Fibroblast of lung (primary cell): ENCODE measurements at regions not wholly inside any gene's neighbourhood (a gene's known extent, or its start where the extent isn't known, plus 50 kb on each side); places are given as distances from the start of the nearest gene placed in this dataset.

Source experiments
- DNase-seq, 2 donors: peaks; one replicate each; pipeline versions ENCODE4 v3.0.0 to v3.0.0-alpha.2; 2010; ENCODE audit warnings: low read depth in 2 of 2
- H2AFZ ChIP-seq: 2 replicates; pipeline ENCODE4 v1.5.1; 2012; ENCODE audit warnings: low read length, control low read depth, inconsistent platforms
- H3K27ac ChIP-seq: 2 replicates; pipeline ENCODE4 v1.5.1; 2011; ENCODE audit warnings: low read length, control low read depth; ENCODE audit not compliant: insufficient read depth
- H3K27me3 ChIP-seq: 2 replicates; pipeline ENCODE4 v1.5.1; 2011; ENCODE audit warnings: mild to moderate bottlenecking, low read length; ENCODE audit not compliant: control insufficient read depth, insufficient read depth
- H3K36me3 ChIP-seq: 2 replicates; pipeline ENCODE4 v1.5.1; 2011; ENCODE audit warnings: low read length; ENCODE audit not compliant: control insufficient read depth, insufficient read depth
- H3K4me1 ChIP-seq: 2 replicates; pipeline ENCODE4 v1.5.1; 2011; ENCODE audit warnings: low read length; ENCODE audit not compliant: control insufficient read depth, insufficient read depth; ENCODE audit errors: extremely low read depth
- H3K4me2 ChIP-seq: 2 replicates; pipeline ENCODE4 v1.5.1; 2011; ENCODE audit warnings: low read length, control low read depth; ENCODE audit not compliant: insufficient read depth; ENCODE audit errors: extremely low read depth
- H3K4me3 ChIP-seq, 4 experiments: fragments of 200-600 bp in 1 of 4; sonication (generic) in 1 of 4; replicated peaks in 1 of 4; 2 replicates each; pipeline ENCODE4 v1.5.1; 2011 to 2016; ENCODE audit warnings: low read length in 4 of 4, low read depth in 3 of 4, mild to moderate bottlenecking in 3 of 4, control low read depth in 2 of 4, inconsistent platforms in 1 of 4, mixed read lengths in 1 of 4; ENCODE audit not compliant: insufficient read depth in 1 of 4; ENCODE audit errors: control extremely low read depth in 1 of 4
- H3K79me2 ChIP-seq: 2 replicates; pipeline ENCODE4 v1.5.1; 2012; ENCODE audit warnings: mild to moderate bottlenecking, low read length, inconsistent platforms; ENCODE audit not compliant: control insufficient read depth, insufficient read depth
- H3K9ac ChIP-seq: 2 replicates; pipeline ENCODE4 v1.5.1; 2011; ENCODE audit warnings: mild to moderate bottlenecking, low read length, control low read depth; ENCODE audit not compliant: insufficient read depth
- H3K9me3 ChIP-seq: 2 replicates; pipeline ENCODE4 v1.5.1; 2012; ENCODE audit warnings: low read depth, low read length; ENCODE audit not compliant: control insufficient read depth, insufficient read depth
- H4K20me1 ChIP-seq: 2 replicates; pipeline ENCODE4 v1.5.1; 2011; ENCODE audit warnings: low read length; ENCODE audit not compliant: control insufficient read depth, insufficient read depth; ENCODE audit errors: extremely low read depth
- EZH2 ChIP-seq: IDR thresholded peaks from 2 replicates; pipeline ENCODE4 v1.5.1; 2012; ENCODE audit warnings: low read length, control low read depth, mild to moderate bottlenecking; ENCODE audit errors: missing control alignments
- TF ChIP-seq, protein P1 (sequence below), 2 donors: IDR thresholded peaks in 1 of 2; conservative IDR thresholded peaks in 1 of 2; 1 replicate in 1 of 2; 2 replicates in 1 of 2; pipeline ENCODE4 v1.5.1; 2011 to 2012; ENCODE audit warnings: low read length in 2 of 2, control low read depth in 1 of 2, inconsistent platforms in 1 of 2, low read depth in 1 of 2, mild to moderate bottlenecking in 1 of 2

DNA sequence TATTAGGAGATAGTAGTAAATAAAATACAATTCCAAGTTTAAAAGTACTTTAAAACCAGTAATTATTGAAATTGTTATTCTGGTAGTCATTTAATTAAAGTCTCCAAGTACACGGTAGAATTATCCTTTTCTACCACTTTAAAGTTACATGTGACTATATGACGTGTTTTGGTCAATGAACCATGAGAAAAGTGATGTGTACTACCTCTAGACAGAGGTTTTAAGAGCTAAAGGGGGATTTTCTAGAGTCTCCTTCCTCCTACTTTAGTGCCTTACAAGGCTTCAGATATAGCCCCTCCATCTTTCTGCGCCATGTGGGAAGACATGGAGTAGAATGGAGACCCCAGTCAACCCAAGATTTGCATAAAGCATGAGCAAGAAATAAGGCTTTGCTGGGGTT lies 2296.6 kb upstream of the AGA start:
- no peak overlapping the region for H3K4me3 ChIP-seq
- no peak for DNase-seq
- H3K27ac ChIP-seq, result no peak overlapping the region
- TF ChIP-seq EZH2, result no peak
- TF ChIP-seq, protein P1, sequence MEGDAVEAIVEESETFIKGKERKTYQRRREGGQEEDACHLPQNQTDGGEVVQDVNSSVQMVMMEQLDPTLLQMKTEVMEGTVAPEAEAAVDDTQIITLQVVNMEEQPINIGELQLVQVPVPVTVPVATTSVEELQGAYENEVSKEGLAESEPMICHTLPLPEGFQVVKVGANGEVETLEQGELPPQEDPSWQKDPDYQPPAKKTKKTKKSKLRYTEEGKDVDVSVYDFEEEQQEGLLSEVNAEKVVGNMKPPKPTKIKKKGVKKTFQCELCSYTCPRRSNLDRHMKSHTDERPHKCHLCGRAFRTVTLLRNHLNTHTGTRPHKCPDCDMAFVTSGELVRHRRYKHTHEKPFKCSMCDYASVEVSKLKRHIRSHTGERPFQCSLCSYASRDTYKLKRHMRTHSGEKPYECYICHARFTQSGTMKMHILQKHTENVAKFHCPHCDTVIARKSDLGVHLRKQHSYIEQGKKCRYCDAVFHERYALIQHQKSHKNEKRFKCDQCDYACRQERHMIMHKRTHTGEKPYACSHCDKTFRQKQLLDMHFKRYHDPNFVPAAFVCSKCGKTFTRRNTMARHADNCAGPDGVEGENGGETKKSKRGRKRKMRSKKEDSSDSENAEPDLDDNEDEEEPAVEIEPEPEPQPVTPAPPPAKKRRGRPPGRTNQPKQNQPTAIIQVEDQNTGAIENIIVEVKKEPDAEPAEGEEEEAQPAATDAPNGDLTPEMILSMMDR (conservative IDR thresholded peaks at IDR 0.05 in 1 of 2, IDR thresholded peaks at IDR 0.05 in 1 of 2; ENCODE audit: low read depth in 1 of 2, low read length in 2 of 2), result no peak
- no peaks in the 10 kb centered on the region for H3K9me3 ChIP-seq
- H3K27me3 ChIP-seq, result no peaks in the 10 kb centered on the region
- no peak overlapping the region for H3K4me2 ChIP-seq
- no peak overlapping the region for H2AFZ ChIP-seq
- H3K36me3 ChIP-seq, result no peaks in the 10 kb centered on the region
- H3K79me2 ChIP-seq, result no peaks in the 10 kb centered on the region
- no peak overlapping the region for H3K9ac ChIP-seq
- no peaks in the 10 kb centered on the region for H3K4me1 ChIP-seq
- no peaks in the 10 kb centered on the region for H4K20me1 ChIP-seq

DNA sequence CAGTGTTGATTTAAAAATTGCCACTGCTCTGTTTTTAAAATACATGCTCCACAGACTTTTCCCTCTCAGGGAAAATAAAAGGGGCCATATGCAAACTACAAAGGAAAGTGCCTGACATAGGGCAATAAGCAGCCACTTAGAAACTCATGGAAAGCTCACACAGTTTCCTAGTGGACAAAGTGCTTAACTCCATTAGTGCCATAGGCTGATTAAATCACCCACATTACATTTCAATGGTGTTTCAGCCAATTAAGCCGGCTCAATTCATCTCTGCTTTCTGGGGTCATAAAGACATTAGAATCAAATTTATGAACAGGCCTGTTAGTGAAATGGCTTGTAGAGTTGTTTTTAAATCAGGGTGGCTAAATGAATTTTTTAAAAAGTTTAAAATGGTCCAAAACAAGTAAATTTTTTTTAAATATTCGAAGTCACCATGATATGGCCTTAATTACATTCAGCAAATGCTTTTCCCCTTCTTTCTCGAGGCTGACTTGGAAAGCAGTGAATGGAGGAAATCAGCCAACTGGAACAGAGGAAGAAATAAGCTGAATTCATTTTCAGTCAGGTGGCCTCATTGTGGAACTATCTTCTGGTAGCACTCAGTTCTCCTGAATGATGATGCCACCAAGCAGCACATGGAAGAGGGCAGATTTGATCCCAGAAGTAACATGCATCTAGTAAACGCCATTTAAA lies 2305.1 kb upstream of the AGA start:
- no peaks in the 10 kb centered on the region for H3K79me2 ChIP-seq
- no peak for DNase-seq
- no peak overlapping the region for H3K4me3 ChIP-seq
- no peak overlapping the region for H2AFZ ChIP-seq
- no peak overlapping the region for H3K4me2 ChIP-seq
- H3K27ac ChIP-seq, result no peak overlapping the region
- H3K9me3 ChIP-seq, result no peaks in the 10 kb centered on the region
- no peak overlapping the region for H3K9ac ChIP-seq
- TF ChIP-seq, protein P1 (conservative IDR thresholded peaks at IDR 0.05 in 1 of 2, IDR thresholded peaks at IDR 0.05 in 1 of 2; ENCODE audit: low read depth in 1 of 2, low read length in 2 of 2), result no peak
- no peak for TF ChIP-seq EZH2
- no peaks in the 10 kb centered on the region for H3K36me3 ChIP-seq
- H3K27me3 ChIP-seq, result no peaks in the 10 kb centered on the region
- H4K20me1 ChIP-seq, result no peaks in the 10 kb centered on the region
- H3K4me1 ChIP-seq, result no peaks in the 10 kb centered on the region

DNA sequence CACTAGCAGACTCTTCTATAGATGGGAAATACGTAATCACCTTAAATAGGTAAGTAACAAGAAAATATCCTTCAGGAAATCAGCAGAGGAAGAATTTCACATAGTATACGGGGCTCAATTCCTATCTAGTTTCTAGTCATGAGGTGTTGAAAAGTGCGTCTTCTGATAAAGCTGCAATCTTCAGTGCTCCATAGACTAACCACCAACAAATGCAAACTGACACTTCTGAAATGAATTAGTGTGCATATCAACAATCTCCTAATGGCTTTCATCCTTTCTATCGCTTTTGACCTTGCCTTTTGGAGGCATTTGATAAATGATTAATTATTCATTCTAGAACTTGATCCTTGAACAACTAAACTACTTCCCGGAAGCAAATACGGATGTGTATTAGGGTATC lies 2306.6 kb upstream of the AGA start:
- no peak overlapping the region for H3K27ac ChIP-seq
- no peak for TF ChIP-seq EZH2
- TF ChIP-seq, protein P1 (conservative IDR thresholded peaks at IDR 0.05 in 1 of 2, IDR thresholded peaks at IDR 0.05 in 1 of 2; ENCODE audit: low read depth in 1 of 2, low read length in 2 of 2), result no peak
- H4K20me1 ChIP-seq, result no peaks in the 10 kb centered on the region
- no peak for DNase-seq
- no peak overlapping the region for H3K4me3 ChIP-seq
- no peaks in the 10 kb centered on the region for H3K4me1 ChIP-seq
- no peaks in the 10 kb centered on the region for H3K36me3 ChIP-seq
- H3K9ac ChIP-seq, result no peak overlapping the region
- no peaks in the 10 kb centered on the region for H3K79me2 ChIP-seq
- H3K27me3 ChIP-seq, result no peaks in the 10 kb centered on the region
- H3K4me2 ChIP-seq, result no peak overlapping the region
- H2AFZ ChIP-seq, result no peak overlapping the region
- no peaks in the 10 kb centered on the region for H3K9me3 ChIP-seq
